ENCODE measurements at regions not wholly inside any gene's neighbourhood (a gene's known extent, or its start where the extent isn't known, plus 50 kb on each side); places are given as distances from the start of the nearest gene placed in this dataset.
"Not testable (repeated sequence)": the region's sequence is repeated elsewhere in the genome, so short reads cannot be mapped to it uniquely, and the experiment has no call there.

DNA sequence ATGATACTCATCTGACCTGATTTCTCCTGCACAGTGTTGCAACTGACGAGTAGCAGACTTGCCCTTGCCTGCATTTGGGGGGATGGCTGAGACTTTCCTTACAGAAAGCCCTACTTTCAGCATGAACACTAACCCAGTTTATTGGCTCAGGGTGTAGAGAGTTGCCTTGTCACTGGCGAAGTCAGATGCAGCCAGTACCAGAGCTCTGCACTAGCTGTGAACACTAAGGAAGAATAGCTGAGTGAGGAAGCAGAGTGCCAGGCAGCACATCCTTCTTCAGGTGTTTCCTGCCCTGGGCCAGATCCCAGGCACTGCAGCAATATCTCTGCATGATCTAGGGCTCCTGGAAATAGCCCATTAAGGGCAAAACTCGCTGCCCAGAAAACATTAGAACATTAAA is 154.0 kb upstream of the SYNPR start:
- no peak for DNase-seq

DNA sequence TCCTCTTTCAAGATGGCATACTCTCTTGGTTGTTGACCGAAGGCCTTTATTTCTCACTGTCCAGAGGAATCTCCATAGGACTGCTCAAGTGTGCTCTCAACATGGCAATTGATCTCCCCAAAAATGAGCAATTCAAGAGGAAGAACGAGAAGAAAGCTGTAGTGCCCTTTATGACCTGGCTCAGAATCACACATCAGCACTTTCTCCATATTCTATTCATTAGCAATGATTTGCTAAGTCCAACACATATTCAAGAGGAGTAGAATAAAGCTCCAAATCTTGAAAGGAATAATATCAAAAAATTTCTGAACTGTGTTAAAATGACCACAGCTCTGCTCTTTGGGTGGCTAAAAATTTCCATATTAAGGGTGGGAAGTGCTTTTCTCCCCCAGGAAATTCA is 151.6 kb upstream of the SYNPR start:
- DNase-seq: no peak

GRCh38 chr3:63128380-63128779 is 149.7 kb upstream of the SYNPR start:
- DNase-seq: no peak

DNA sequence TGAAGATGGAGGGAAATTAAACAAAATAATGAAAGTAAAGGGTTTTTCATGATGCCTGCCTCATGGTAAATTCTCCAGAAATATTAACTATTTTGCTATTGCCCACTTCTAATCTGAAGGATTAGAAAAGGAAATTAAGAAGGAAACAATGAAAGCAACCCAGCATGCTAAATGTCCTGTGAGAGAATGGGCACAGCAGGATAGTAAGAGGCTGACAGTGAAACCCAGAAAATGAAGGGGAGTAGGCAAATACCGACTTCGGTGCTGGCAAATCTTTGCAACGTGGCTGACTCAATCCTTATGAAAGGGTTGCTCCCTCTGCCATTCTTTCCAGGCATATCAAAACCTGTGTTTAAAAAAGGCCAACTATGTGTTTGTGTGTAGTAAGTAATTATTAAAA is 147.5 kb upstream of the SYNPR start:
- no peak for DNase-seq

DNA sequence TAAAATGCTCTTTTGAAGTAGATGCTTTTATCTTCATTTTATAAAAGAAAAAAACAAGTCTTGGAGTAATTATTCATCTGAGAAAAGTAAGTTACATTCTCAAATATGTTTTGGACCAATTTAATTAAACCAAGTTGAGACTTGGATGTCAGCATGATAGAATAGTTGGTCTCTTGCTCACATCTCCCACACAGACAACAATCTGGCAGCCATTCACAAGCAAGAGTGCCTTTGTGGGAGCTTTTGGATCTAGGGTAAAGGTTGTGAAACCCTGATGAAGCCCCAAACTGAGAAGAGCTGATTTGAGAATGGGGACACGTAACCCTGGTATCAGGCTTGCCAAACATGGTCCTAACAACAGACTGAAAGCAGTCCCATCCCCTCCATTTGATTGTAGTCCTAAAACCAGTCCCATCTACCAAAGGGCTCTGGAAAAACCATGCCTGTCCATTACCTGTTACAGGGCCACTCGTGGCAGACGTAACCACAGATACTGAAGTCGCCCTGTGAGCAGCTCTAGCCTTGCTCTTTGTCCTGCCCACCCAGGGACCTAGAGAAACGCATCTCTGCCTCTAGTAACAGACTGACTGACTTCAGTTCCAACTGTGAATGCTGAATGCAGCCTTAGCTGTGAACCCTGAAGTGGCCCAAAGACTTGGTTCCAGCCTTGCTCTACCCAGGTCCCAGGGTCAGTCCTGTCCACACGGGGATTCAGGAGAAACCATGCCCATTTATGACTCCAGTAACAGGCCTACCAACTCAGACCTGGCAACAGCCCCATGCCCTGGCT is 145.5 kb upstream of the SYNPR start:
- DNase-seq: no peak

DNA sequence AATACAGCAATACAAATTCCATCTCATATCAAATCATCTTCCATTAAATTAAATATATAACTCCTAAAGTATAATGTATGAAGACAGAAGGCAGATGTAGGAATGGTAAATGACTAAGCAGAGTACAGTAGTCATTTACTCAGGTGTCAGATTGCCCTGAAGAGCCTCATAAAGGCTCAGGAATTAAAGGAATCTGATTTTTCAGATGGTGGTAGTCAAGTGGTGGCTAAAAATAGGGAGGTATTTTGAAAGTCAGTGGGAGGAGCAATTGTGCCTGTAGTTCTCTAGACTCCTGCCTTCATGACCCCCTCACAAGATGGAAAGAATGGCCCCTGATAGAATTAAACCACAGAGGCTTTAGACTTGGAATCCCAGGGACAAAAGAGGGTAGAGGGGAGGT is 142.7 kb upstream of the SYNPR start:
- DNase-seq: no peak

DNA sequence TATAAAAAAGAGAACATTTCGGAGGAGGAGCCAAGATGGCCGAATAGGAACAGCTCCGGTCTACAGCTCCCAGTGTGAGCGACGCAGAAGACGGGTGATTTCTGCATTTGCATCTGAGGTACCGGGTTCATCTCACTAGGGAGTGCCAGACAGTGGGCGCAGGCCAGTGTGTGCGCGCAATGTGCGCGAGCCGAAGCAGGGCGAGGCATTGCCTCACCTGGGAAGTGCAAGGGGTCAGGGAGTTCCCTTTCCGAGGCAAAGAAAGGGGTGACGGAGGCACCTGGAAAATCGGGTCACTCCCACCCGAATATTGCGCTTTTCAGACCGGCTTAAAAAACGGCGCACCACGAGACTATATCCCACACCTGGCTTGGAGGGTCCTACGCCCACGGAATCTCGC is 141.9 kb upstream of the SYNPR start:
- not testable (repeated sequence) for DNase-seq

GRCh38 chr3:63142681-63143080 is 135.4 kb upstream of the SYNPR start:
- DNase-seq: no peak

DNA sequence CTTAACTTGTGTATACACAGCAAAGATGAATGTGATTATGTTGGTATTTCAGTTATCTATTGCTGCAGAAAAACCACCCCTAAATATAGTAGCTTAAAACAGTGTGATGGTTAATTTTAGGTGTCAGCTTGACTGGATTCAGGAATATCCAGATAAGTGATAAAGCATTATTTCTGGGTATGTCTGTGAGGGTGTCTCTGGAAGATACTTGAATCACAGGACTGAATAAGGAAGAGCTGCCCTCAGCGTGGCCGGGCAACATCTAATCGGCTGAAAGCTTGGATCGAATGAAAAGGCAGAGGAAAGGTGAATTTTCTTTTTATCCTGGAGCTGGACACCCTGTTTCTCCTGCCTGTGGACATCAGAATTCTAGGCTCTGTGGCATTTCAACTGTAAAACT is 132.0 kb upstream of the SYNPR start:
- no peak for DNase-seq

GRCh38 chr3:63150880-63151279 is 127.2 kb upstream of the SYNPR start:
- no peak for DNase-seq

GRCh38 chr3:63151897-63152296 is 126.2 kb upstream of the SYNPR start:
- DNase-seq: no peak

- no peak for DNase-seq
These were observed 118.3 kb upstream of the SYNPR start for GRCh38 chr3:63159764-63160163.

GRCh38 chr3:63167113-63167512 is 111.0 kb upstream of the SYNPR start:
- no peak for DNase-seq

- no peak for DNase-seq
These were observed 109.9 kb upstream of the SYNPR start for GRCh38 chr3:63168179-63168578.

- DNase-seq: no peak
These were observed 98.1 kb upstream of the SYNPR start for GRCh38 chr3:63179862-63180522.

GRCh38 chr3:63192248-63192647 is 85.9 kb upstream of the SYNPR start:
- no peak for DNase-seq

DNA sequence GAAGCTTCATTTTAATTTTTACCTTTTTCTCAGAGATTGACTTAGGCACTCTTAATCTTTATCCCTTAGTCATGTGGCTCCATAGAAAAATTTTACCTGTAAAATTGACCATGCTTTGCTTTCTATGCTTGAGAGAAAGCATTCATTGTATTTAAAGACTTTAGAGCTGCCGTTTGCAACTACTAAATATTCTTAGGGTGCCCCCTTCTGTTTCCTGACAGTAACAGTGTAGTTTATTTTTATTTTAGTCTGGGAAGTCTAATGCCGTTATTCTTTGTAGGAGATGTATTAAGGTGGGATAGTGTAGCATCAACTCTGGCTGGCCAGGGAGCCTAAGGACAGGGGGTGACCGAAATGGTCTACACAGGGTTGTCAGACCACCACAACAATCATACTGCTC is 84.5 kb upstream of the SYNPR start:
- peak; percentile 18 to 59 for DNase-seq

DNA sequence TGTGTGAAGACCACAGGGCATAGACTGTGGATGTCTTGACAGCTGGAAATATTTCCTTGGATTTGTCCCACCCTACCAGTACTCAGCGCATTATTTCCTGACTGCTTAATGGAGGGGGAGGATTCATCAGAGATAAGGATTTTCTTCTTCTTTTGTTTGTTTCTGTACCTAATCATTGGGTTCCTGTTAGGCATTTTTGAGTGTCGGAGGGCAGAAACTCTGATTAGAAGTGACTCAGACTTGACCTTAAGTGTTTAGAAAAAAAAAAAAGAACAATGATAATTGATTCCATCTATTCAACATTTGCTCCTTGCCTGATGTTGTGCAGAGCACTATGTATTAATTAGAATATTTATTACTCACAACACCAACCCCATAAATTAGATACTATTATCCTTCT is 78.5 kb upstream of the SYNPR start:
- DNase-seq: no peak

- no peak for DNase-seq
These were observed 75.6 kb upstream of the SYNPR start for GRCh38 chr3:63202529-63202928.

GRCh38 chr3:63207066-63207590 is 71.0 kb upstream of the SYNPR start:
- DNase-seq: no peak

GRCh38 chr3:63228087-63228486 is 50.0 kb upstream of the SYNPR start:
- no peak for DNase-seq

Data from Kasumi-1 (cell line).